Left ventricle myocardium inferior (tissue), 1 donor: ENCODE measurements at regions not wholly inside any gene's neighbourhood (a gene's known extent, or its start where the extent isn't known, plus 50 kb on each side); places are given as distances from the start of the nearest gene placed in this dataset.

Source experiments
- DNase-seq: peaks from one replicate; pipeline ENCODE4 v3.0.0-alpha.2; 2020
- H3K27ac ChIP-seq: fragments of 200-600 bp; replicated peaks from 2 replicates; pipeline ENCODE4 v1.8.0; 2021
- H3K27me3 ChIP-seq: fragments of 200-600 bp; 2 replicates; pipeline ENCODE4 v1.8.0; 2021; ENCODE audit warnings: low read depth
- H3K36me3 ChIP-seq: fragments of 200-600 bp; 2 replicates; pipeline ENCODE4 v1.8.0; 2021
- H3K4me1 ChIP-seq: fragments of 200-600 bp; 2 replicates; pipeline ENCODE4 v1.8.0; 2021
- H3K4me3 ChIP-seq: fragments of 200-600 bp; 2 replicates; pipeline ENCODE4 v1.8.0; 2021; ENCODE audit warnings: mild to moderate bottlenecking, moderate library complexity
- H3K9me3 ChIP-seq: fragments of 200-600 bp; replicated peaks from 2 replicates; pipeline ENCODE4 v1.8.0; 2021
- CTCF ChIP-seq: fragments of 200-600 bp; IDR thresholded peaks from 2 replicates; pipeline ENCODE4 v1.8.0; 2021; ENCODE audit warnings: antibody characterized with exemption, mild to moderate bottlenecking, borderline replicate concordance
- intact Hi-C: fragments of 100-400 bp; cut with micrococcal nuclease; formaldehyde crosslinking; loops from one replicate; pipeline ENCODE4 v1.11.0; 2022
- donor health status: DM: no; HTN: yes; CAD: no; lungs with severe emphysema.

DNA sequence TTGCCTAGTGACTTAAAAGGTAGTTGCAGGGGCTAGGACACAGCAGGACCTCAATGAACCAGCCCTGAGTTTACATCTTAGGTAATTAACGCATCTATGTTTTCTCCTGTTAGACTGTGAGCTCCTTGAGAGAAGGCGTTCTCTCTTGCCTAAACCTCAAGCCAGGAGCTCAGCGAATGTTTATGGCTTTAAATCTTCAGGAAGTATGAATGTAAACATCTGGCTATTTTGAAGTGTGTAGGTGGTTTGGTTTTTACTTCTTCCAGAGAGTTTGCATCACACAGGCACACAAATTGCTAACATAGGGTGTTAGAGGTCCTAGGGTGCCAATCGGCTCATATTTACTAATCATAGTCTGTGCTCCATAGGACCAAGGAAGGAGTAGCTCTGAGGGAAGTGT, 387.7 kb upstream of the ZNF507 start:
- no peak for TF ChIP-seq CTCF
- H3K4me3 ChIP-seq, result no peak overlapping the region
- intact Hi-C loops, result no loop called here
- peaks cover 3% of the 10 kb centered on the region for H3K27me3 ChIP-seq
- H3K27ac ChIP-seq, result no peak overlapping the region
- H3K9me3 ChIP-seq, result no peaks in the 10 kb centered on the region
- DNase-seq, result no peak
- no peaks in the 10 kb centered on the region for H3K36me3 ChIP-seq
- peaks cover 10% of the 10 kb centered on the region for H3K4me1 ChIP-seq

- H3K27me3 ChIP-seq, result peaks cover 3% of the 10 kb centered on the region
- no peak for DNase-seq
- peaks cover 22% of the 10 kb centered on the region for H3K4me1 ChIP-seq
- H3K4me3 ChIP-seq, result no peak overlapping the region
- H3K9me3 ChIP-seq, result no peaks in the 10 kb centered on the region
- no peak overlapping the region for H3K27ac ChIP-seq
- intact Hi-C loops, result no loop called here
- no peak for TF ChIP-seq CTCF
- no peaks in the 10 kb centered on the region for H3K36me3 ChIP-seq
Measured at GRCh38 chr19:31959527-31960018, 385.8 kb upstream of the ZNF507 start.

DNA sequence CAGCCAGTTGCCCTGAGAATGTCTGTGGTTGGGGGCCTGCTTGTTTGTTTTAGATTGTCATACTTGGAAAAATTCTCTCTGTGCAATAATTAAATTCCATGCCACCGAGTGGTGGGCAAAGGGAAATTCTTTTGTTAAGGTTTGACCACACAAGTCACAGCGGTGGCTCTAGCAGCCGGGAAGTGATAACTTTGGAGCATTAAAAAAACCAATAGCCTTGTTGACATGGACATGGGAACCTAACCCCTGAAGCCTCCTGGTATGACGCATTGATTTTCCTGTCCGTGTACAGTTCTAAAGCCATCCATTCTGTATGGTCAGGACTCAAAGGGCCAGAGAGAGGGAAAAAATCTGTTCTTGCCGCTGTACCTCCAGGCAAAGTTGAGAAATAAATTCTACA, 384.9 kb upstream of the ZNF507 start:
- no peak for TF ChIP-seq CTCF
- Histone ChIP-seq H3K36me3 (no peaks in the 10 kb centered on the region), H3K4me1 (peaks cover 22% of the 10 kb centered on the region), H3K27me3 (peaks cover 3% of the 10 kb centered on the region), H3K9me3 (no peaks in the 10 kb centered on the region), H3K27ac (no peak overlapping the region), H3K4me3 (no peak overlapping the region)
- no peak for DNase-seq
- intact Hi-C loops, result no loop called here

DNA sequence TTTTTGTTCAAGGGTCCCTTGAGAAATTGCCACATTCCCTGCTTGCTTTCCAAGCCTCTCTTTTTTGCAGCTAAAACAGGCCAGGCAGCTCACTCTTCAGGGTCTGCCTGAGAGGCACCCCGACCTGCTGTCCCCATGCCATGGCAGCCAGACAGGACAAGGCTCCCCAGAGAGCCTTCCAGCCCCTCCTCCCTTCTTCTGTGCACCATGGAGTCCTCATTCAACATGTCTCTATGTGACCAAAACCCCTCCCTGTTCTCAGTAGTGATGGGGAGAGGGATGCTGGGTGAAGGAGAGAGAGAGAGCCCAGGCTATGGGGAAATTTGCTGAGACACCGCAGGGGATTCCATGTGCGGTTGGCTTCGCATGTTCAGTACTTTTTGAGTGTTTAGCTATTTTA, 384.2 kb upstream of the ZNF507 start:
- Histone ChIP-seq H3K4me1 (peaks cover 19% of the 10 kb centered on the region), H3K27ac (no peak overlapping the region)
- intact Hi-C loops, result no loop called here

GRCh38 chr19:31961667-31962066, 383.7 kb upstream of the ZNF507 start:
- Histone ChIP-seq H3K27ac (no peak overlapping the region), H3K4me3 (no peak overlapping the region), H3K9me3 (no peaks in the 10 kb centered on the region), H3K36me3 (no peaks in the 10 kb centered on the region), H3K4me1 (peaks cover 17% of the 10 kb centered on the region), H3K27me3 (peaks cover 3% of the 10 kb centered on the region)
- no peak for TF ChIP-seq CTCF
- DNase-seq, result no peak
- intact Hi-C loops, result no loop called here

More for the DNA sequence above, 384.2 kb upstream of the ZNF507 start:
- no peak for TF ChIP-seq CTCF
- no peak overlapping the region for H3K4me3 ChIP-seq
- H3K9me3 ChIP-seq, result no peaks in the 10 kb centered on the region
- no peak for DNase-seq
- H3K27me3 ChIP-seq, result peaks cover 3% of the 10 kb centered on the region
- no peaks in the 10 kb centered on the region for H3K36me3 ChIP-seq
